ENCODE measurements at regions not wholly inside any gene's neighbourhood (a gene's known extent, or its start where the extent isn't known, plus 50 kb on each side); places are given as distances from the start of the nearest gene placed in this dataset.
"Not testable (repeated sequence)": the region's sequence is repeated elsewhere in the genome, so short reads cannot be mapped to it uniquely, and the experiment has no call there.

DNA sequence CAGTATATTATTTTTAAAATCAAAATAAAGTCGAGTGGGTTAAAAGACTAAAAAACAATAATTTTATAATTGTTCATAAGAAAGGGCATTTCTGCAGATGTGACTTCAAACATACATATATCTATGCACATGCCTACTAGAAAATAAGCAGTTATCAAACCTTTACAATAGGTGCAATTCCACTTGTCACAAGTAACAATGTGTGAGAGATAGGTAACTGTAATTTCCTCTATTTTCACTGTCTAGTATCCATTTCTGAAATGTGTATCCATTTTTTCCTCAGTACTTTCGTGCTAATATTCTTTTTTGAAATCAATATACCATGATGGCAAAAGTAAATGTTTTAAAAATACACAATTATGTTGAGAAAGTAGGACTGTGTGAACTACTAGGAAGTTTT lies 96.9 kb upstream of the GNAI1 start:
- no peaks in the 10 kb centered on the region for H3K4me1 Mint-ChIP-seq
- DNase-seq: no peak
- H3K27ac Mint-ChIP-seq: no peak overlapping the region
- H3K27me3 Mint-ChIP-seq: no peaks in the 10 kb centered on the region
- no peak overlapping the region for H3K4me3 Mint-ChIP-seq
- no peaks in the 10 kb centered on the region for H3K36me3 Mint-ChIP-seq
- H3K9me3 Mint-ChIP-seq: no peaks in the 10 kb centered on the region

DNA sequence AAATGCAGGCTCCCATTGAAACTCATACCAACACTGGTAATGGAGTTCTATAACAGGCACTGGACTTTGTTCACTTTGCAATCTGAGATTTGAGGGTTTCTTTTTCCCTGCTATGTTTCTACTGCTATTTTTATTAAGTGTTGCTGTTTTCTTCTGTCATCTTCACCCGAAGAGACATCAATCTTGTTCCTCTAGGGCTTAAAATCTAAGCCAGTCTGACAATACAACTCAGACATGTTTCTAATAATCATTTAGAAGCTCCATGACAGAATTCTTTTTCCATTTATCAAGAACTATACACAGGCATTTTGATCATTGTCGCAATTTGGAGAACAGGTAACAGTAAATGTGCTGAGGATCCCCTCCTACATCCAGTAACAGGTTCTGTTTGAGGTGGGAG lies 98.5 kb upstream of the GNAI1 start:
- DNase-seq: no peak
- H3K36me3 Mint-ChIP-seq: no peaks in the 10 kb centered on the region
- H3K4me1 Mint-ChIP-seq: no peaks in the 10 kb centered on the region
- H3K9me3 Mint-ChIP-seq: no peaks in the 10 kb centered on the region
- H3K27me3 Mint-ChIP-seq: no peaks in the 10 kb centered on the region
- no peak overlapping the region for H3K27ac Mint-ChIP-seq
- no peak overlapping the region for H3K4me3 Mint-ChIP-seq

- Mint-ChIP-seq H3K27ac (no peak overlapping the region), H3K4me3 (no peak overlapping the region), H3K4me1 (no peaks in the 10 kb centered on the region), H3K9me3 (peaks cover 2% of the 10 kb centered on the region), H3K27me3 (peaks cover 4% of the 10 kb centered on the region), H3K36me3 (no peaks in the 10 kb centered on the region)
- DNase-seq: no peak
These were observed 105.9 kb upstream of the GNAI1 start for GRCh38 chr7:80028717-80029116.

DNA sequence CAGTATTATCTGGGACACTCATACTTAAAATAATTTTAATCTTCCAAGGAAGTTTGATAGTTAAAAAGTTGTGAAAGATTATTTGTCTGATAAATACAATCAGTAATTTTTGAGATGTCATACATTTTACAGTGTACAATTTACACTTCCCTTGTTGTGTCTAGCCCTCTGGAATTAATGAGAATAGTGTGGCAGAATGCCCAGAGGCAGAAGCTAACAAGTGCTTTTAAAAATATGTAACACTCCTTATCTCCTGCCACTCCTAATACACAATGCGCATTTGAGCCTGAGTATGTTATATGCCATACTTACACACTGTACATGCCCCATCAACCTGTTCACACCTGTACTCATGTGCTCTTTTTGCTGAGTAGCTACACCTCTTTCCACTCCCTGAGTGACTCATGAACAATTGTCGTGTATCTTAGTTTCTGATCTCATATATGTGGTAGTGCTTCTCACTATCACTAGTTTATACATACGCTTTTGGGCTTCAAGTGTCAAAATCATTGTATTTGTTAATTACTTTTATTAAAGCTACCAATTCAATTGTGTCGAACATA lies 106.9 kb upstream of the GNAI1 start:
- H3K27ac Mint-ChIP-seq: no peak overlapping the region
- no peak for DNase-seq
- H3K36me3 Mint-ChIP-seq: no peaks in the 10 kb centered on the region
- peaks cover 7% of the 10 kb centered on the region for H3K9me3 Mint-ChIP-seq
- H3K4me1 Mint-ChIP-seq: no peaks in the 10 kb centered on the region
- H3K27me3 Mint-ChIP-seq: peaks cover 4% of the 10 kb centered on the region
- H3K4me3 Mint-ChIP-seq: no peak overlapping the region

- Mint-ChIP-seq H3K36me3 (no peaks in the 10 kb centered on the region), H3K27me3 (peaks cover 4% of the 10 kb centered on the region), H3K4me1 (no peaks in the 10 kb centered on the region), H3K4me3 (no peak overlapping the region), H3K9me3 (peaks cover 8% of the 10 kb centered on the region), H3K27ac (no peak overlapping the region)
- DNase-seq: no peak
These were observed 107.9 kb upstream of the GNAI1 start for GRCh38 chr7:80026766-80027165.

- H3K27ac Mint-ChIP-seq, H3K27me3 Mint-ChIP-seq, H3K4me3 Mint-ChIP-seq, DNase-seq, H3K36me3 Mint-ChIP-seq, H3K4me1 Mint-ChIP-seq, H3K9me3 Mint-ChIP-seq: not testable (repeated sequence)
These were observed 114.4 kb upstream of the GNAI1 start for GRCh38 chr7:80020277-80020676.

DNA sequence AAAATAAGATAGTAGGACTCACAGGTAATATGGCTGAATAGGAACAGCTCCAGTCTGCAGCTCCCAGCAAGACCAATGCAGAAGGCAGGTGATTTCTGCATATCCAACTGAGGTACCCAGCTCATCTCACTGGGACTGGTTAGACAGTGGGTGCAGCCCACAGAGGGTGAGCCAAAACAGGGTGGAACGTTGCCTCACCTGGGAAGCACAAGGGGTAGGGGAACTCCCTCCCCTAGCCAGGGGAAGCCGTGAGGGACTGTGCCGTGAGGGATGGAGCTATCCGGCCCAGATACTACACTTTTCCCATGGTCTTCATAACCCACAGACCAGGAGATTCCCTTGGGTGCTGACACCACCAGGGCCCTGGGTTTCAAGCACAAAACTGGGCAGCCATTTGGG lies 114.8 kb upstream of the GNAI1 start:
- H3K4me3 Mint-ChIP-seq, H3K27ac Mint-ChIP-seq, H3K9me3 Mint-ChIP-seq, H3K36me3 Mint-ChIP-seq, H3K4me1 Mint-ChIP-seq, DNase-seq, H3K27me3 Mint-ChIP-seq: not testable (repeated sequence)

- H3K4me1 Mint-ChIP-seq: no peaks in the 10 kb centered on the region
- H3K27ac Mint-ChIP-seq: no peak overlapping the region
- peaks cover 9% of the 10 kb centered on the region for H3K9me3 Mint-ChIP-seq
- no peaks in the 10 kb centered on the region for H3K27me3 Mint-ChIP-seq
- no peaks in the 10 kb centered on the region for H3K36me3 Mint-ChIP-seq
- no peak overlapping the region for H3K4me3 Mint-ChIP-seq
- DNase-seq: peak; percentile 19
These were observed 115.5 kb upstream of the GNAI1 start for GRCh38 chr7:80018941-80019808.

DNA sequence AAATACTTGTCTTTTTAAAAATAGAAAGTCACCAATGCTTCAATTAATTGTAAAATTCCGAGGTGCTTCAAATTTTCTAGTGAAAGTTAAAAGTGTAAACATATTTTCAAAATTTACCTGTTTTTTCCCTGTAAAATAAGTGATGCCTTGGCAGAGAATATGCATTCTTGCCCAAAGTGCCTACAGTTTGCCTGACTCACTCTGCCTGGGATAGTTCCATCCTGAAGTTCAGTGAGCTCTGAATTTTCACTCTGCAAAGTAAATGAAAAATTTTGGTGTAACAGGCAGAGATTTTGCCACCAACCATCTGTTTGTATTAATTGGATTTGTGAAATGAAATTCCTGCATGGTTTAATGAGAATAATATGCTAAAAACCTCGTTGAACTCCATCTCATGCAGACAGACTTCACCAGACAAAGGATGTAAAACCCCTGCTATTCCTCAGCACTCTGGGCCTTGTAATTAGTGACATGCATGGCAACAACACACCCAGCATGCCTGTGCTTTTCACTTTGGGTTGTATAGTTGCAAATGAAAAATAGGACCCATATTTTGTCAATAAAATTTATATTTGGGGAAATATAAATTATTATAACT lies 117.4 kb upstream of the GNAI1 start:
- H3K27me3 Mint-ChIP-seq: no peaks in the 10 kb centered on the region
- no peaks in the 10 kb centered on the region for H3K4me1 Mint-ChIP-seq
- no peak overlapping the region for H3K4me3 Mint-ChIP-seq
- peaks cover 2% of the 10 kb centered on the region for H3K36me3 Mint-ChIP-seq
- no peak for DNase-seq
- no peak overlapping the region for H3K27ac Mint-ChIP-seq
- peaks cover 6% of the 10 kb centered on the region for H3K9me3 Mint-ChIP-seq

DNA sequence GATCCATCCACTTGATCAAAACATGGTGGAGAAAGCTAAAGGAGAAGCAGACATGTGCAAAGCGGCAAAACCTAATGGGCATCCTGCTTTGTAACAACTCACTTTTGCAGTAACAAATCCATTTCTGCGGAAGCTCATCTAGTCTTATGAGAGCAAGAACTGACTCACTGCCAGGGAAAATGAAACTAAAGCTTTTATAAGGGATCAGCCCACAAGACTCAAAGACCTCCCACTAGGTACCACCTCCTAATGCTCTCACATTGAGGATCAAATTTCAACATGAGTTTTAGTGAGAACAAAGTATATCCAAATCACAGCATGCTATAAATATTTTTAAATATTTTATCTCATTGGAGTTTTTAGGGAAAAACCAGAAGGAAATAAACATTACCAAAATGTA lies 120.1 kb upstream of the GNAI1 start:
- Mint-ChIP-seq H3K27me3 (no peaks in the 10 kb centered on the region), H3K4me3 (no peak overlapping the region), H3K36me3 (peaks cover 2% of the 10 kb centered on the region), H3K27ac (no peak overlapping the region), H3K9me3 (peaks cover 6% of the 10 kb centered on the region), H3K4me1 (no peaks in the 10 kb centered on the region)
- no peak for DNase-seq

- Mint-ChIP-seq H3K27ac (no peak overlapping the region), H3K36me3 (no peaks in the 10 kb centered on the region), H3K9me3 (no peaks in the 10 kb centered on the region), H3K4me1 (no peaks in the 10 kb centered on the region), H3K27me3 (no peaks in the 10 kb centered on the region), H3K4me3 (no peak overlapping the region)
- no peak for DNase-seq
These were observed 126.6 kb upstream of the GNAI1 start for GRCh38 chr7:80008039-80008438.

DNA sequence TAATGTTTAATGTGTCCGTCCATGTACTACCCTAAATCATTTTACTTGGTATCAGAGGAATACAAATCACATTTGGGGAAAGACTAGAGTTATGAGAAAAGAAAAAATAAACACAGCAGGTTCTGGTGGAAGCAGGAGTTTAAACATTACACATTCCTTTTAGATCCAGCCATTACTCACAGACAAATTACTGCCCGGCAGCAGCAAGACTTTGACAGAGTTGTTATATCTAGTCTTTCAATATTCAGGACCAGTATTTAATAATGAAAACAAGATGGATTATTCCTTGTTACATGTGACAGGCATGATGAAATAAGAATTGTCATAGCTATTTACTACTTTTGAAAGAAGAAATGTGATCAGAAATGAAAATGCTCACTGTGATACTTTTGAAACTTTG lies 131.8 kb upstream of the GNAI1 start:
- DNase-seq: no peak
- H3K4me1 Mint-ChIP-seq: no peaks in the 10 kb centered on the region
- H3K27me3 Mint-ChIP-seq: no peaks in the 10 kb centered on the region
- H3K9me3 Mint-ChIP-seq: no peaks in the 10 kb centered on the region
- no peaks in the 10 kb centered on the region for H3K36me3 Mint-ChIP-seq
- H3K4me3 Mint-ChIP-seq: no peak overlapping the region
- no peak overlapping the region for H3K27ac Mint-ChIP-seq

- no peak for DNase-seq
- no peak overlapping the region for H3K27ac Mint-ChIP-seq
- no peaks in the 10 kb centered on the region for H3K4me1 Mint-ChIP-seq
- H3K27me3 Mint-ChIP-seq: no peaks in the 10 kb centered on the region
- no peaks in the 10 kb centered on the region for H3K9me3 Mint-ChIP-seq
- H3K36me3 Mint-ChIP-seq: no peaks in the 10 kb centered on the region
- H3K4me3 Mint-ChIP-seq: no peak overlapping the region
These were observed 136.3 kb upstream of the GNAI1 start for GRCh38 chr7:79998363-79998762.

- no peak overlapping the region for H3K27ac Mint-ChIP-seq
- H3K9me3 Mint-ChIP-seq: no peaks in the 10 kb centered on the region
- H3K36me3 Mint-ChIP-seq: no peaks in the 10 kb centered on the region
- H3K4me3 Mint-ChIP-seq: no peak overlapping the region
- H3K4me1 Mint-ChIP-seq: no peaks in the 10 kb centered on the region
- H3K27me3 Mint-ChIP-seq: no peaks in the 10 kb centered on the region
- no peak for DNase-seq
These were observed 137.3 kb upstream of the GNAI1 start for GRCh38 chr7:79997345-79997744.

DNA sequence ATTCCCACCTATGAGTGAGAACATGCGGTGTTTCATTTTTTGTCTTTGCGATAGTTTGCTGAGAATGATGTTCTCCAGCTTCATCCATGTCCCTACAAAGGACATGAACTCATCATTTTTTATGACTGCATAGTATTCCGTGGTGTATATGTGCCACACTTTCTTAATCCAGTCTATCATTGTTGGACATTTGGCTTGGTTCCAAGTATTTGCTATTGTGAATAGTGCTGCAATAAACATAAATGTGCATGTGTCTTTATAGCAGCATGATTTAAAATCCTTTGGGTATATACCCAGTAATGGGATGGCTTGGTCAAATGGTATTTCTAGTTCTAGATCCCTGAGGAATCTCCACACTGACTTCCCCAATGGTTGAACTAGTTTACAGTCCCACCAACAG lies 138.9 kb upstream of the GNAI1 start:
- H3K4me1 Mint-ChIP-seq, H3K4me3 Mint-ChIP-seq, H3K9me3 Mint-ChIP-seq, H3K27ac Mint-ChIP-seq, H3K36me3 Mint-ChIP-seq, H3K27me3 Mint-ChIP-seq, DNase-seq: not testable (repeated sequence)

DNA sequence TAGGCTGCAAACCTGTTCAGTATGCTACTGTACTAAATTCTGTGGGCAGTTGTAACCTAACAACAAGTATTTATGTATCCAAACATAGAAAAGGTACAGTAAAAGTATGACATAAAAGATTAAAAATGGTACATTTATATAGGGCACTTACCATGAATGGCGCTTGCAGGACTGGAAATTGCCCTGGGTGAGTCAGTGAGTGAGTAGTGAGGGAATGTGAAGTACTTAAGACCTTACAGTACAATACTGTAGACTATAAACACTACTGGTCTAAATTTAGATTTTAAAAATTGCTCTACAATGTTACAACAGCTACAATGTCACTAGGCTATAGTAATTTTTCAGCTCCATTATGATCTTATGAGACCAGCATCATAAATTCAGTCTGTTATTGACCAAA lies 146.0 kb upstream of the GNAI1 start:
- DNase-seq: no peak

More for the DNA sequence above, 146.0 kb upstream of the GNAI1 start:
- Mint-ChIP-seq H3K36me3 (no peaks in the 10 kb centered on the region), H3K27me3 (no peaks in the 10 kb centered on the region), H3K27ac (no peak overlapping the region), H3K4me1 (no peaks in the 10 kb centered on the region), H3K9me3 (no peaks in the 10 kb centered on the region), H3K4me3 (no peak overlapping the region)

Data from activated naive CD8-positive, alpha-beta T cell treated with anti-CD3 and anti-CD28 coated beads for 36 hours (primary cell).